Erythroblast (primary cell): ENCODE measurements at regions not wholly inside any gene's neighbourhood (a gene's known extent, or its start where the extent isn't known, plus 50 kb on each side); places are given as distances from the start of the nearest gene placed in this dataset.

Experiments
- GATA1 ChIP-seq: IDR thresholded peaks from 2 replicates; pipeline ENCODE4 v1.6.1; 2011; ENCODE audit warnings: low read depth, mild to moderate bottlenecking, control low read depth, low read length, moderate library complexity
- POLR2A ChIP-seq: IDR thresholded peaks from 2 replicates; pipeline ENCODE4 v1.6.1; 2011; ENCODE audit warnings: mild to moderate bottlenecking, low read length

DNA sequence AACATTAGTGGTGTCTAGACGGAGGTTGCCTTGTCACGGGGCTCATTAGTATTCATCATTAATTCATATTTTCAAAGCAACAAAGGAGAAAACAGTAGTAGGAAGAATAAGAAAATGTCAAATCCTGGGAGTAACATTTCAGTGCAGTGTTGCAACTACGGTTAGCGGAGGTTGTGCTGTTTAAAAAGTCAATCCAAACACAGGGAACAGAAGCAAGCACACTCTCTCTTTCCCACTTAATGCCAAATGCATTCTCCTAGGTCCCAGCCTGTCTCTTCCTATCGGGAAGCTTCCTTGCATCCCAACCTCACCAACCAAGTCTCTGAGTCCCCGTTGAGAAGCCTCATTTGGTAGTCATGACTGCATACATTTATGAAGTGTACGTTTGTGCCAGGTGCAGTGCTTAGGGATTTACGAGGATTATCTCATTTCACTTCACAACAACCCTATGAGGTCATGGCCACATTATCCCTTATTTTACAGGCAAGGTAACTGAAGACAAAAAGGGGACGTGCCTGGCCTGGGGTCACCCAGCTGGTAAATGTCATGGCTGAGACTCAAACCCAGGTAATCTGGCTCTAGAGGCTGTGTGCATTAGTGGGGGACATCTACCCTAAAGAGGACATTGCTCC is 283.6 kb upstream of the SALL1 start:
- no peak for TF ChIP-seq POLR2A
- TF ChIP-seq GATA1 = no peak
